Heart right ventricle (tissue), 16 donors: ENCODE measurements at regions not wholly inside any gene's neighbourhood (a gene's known extent, or its start where the extent isn't known, plus 50 kb on each side); places are given as distances from the start of the nearest gene placed in this dataset.

Experiments
- ATAC-seq, 8 donors: fragments of 200-7000 bp; cut with Tn5 transposase; one replicate each; pipeline ENCODE4 v1.9.1; 2020; ENCODE audit warnings: mild to moderate bottlenecking in 8 of 8, moderate library complexity in 8 of 8, moderate number of reproducible peaks in 1 of 8
- DNase-seq, 2 donors: peaks; one replicate each; pipeline ENCODE4 v3.0.0-alpha.2; 2020
- H3K27ac ChIP-seq, 10 donors: fragments of 200-600 bp; sonication (generic) in 2 of 10; one replicate each; pipeline versions ENCODE4 v1.5.0 to v1.8.0; 2020 to 2022; ENCODE audit warnings: mild to moderate bottlenecking in 3 of 10
- H3K27me3 ChIP-seq, 7 donors: fragments of 200-600 bp; one replicate each; pipeline ENCODE4 v1.8.0; 2021 to 2022; ENCODE audit warnings: mild to moderate bottlenecking in 2 of 7
- H3K36me3 ChIP-seq, 9 donors: fragments of 200-600 bp; sonication (generic) in 1 of 9; one replicate each; pipeline versions ENCODE4 v1.5.0 to v1.8.0; 2020 to 2022; ENCODE audit warnings: mild to moderate bottlenecking in 2 of 9
- H3K4me1 ChIP-seq, 9 donors: fragments of 200-600 bp; sonication (generic) in 1 of 9; one replicate each; pipeline versions ENCODE4 v1.5.0 to v1.8.0; 2020 to 2022; ENCODE audit warnings: mild to moderate bottlenecking in 4 of 9
- H3K4me3 ChIP-seq, 10 donors: fragments of 200-600 bp; sonication (generic) in 2 of 10; one replicate each; pipeline versions ENCODE4 v1.5.0 to v1.8.0; 2020 to 2022; ENCODE audit warnings: mild to moderate bottlenecking in 7 of 10, moderate library complexity in 2 of 10
- H3K9me3 ChIP-seq, 11 donors: fragments of 200-600 bp in 10 of 11; sonication (generic) in 2 of 11; one replicate each; pipeline versions ENCODE4 v1.5.0 to v1.8.0; 2013 to 2022; ENCODE audit warnings: mild to moderate bottlenecking in 2 of 11, control low read depth in 1 of 11, moderate library complexity in 1 of 11
- WGBS, 2 donors: extraction: QIAGEN DNeasy Blood & Tissue Kit; methylation state at CpG; one replicate each; pipeline ENCODE4 v1.1.7; 2013; ENCODE audit warnings: inconsistent platforms in 1 of 2; 5-methylcytosine and 5-hydroxymethylcytosine counted together
- intact Hi-C, 10 donors: fragments of 100-400 bp; cut with DNase I; formaldehyde crosslinking; loops; one replicate each; pipeline versions ENCODE4 v1.11.1 to v1.14.2; 2022
- TF ChIP-seq, protein P1 (sequence below), 9 donors: fragments of 200-600 bp; sonication (generic) in 2 of 9; IDR thresholded peaks; one replicate each; pipeline versions ENCODE4 v1.5.0 to v1.8.0; 2021 to 2022; ENCODE audit warnings: antibody characterized with exemption in 9 of 9, mild to moderate bottlenecking in 5 of 9, moderate library complexity in 1 of 9
- donor health status: Arrhythmogenic right ventricular cardiomyopathy.
- donor health status: ischemic (EF 13 %, LVEDD 7.1; RV severe dilation, severe dysfunction).
- donor health status: healthy with polysubstance abuse.
- donor health status: DM: no; HTN: yes; CAD: no.
- donor health status: DM: no; HTN: no; CAD: no.
- donor health status: ischemic (EF 25% LVEDD 6.9; RV normal size, moderate dysfunction).
- donor health status: ischemic (EF 25% LVEDD 5.7; RV mildly dilated, moderate dysfunction).
- donor health status: healthy.
- donor health status: DM: yes; HTN: yes; CAD: no.
- donor health status: Ischemic cardiomyopathy.
- donor health status: ischemic (EF 35%, LVEDD 5.7; RV mildly dilated, moderate dysfunction).
- donor health status: nonischemic (EF 11% LVEDD 7.7; RV severe dilation, severe dysfunction).
- donor health status: DM: yes; HTN: yes; CAD: no.
- donor health status: PGD.
- donor health status: ischemic (EF 29% LVEDD 5.4; RV normal size, mild dysfunction).
- donor health status: nonischemic (EF 23%, LVEDD 6.1; RV moderate dilation, normal function).

DNA sequence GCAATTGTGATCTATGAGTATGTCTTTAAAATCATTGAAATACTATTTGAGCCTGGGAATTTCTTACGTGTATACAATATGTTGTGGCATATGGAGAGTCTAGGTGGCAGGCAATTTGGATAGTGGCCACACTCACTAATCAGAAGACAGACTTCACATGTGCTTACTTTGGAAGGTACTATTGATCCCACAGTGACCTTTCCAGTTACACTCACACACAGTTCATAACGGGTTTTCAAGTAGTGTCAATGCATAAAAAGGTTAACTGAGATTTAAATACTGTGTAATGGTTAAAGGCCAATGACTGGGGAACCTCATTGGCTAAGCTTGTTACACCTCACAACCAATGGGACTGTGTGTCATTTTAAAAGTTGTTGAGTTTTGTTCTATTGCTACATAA lies 783.2 kb downstream of the RPA4 start:
- ATAC-seq (no peak), DNase-seq (no peak)
- no peak overlapping the region for H3K4me3 ChIP-seq
- H3K36me3 ChIP-seq, result no peaks in the 10 kb centered on the region
- TF ChIP-seq, protein P1, sequence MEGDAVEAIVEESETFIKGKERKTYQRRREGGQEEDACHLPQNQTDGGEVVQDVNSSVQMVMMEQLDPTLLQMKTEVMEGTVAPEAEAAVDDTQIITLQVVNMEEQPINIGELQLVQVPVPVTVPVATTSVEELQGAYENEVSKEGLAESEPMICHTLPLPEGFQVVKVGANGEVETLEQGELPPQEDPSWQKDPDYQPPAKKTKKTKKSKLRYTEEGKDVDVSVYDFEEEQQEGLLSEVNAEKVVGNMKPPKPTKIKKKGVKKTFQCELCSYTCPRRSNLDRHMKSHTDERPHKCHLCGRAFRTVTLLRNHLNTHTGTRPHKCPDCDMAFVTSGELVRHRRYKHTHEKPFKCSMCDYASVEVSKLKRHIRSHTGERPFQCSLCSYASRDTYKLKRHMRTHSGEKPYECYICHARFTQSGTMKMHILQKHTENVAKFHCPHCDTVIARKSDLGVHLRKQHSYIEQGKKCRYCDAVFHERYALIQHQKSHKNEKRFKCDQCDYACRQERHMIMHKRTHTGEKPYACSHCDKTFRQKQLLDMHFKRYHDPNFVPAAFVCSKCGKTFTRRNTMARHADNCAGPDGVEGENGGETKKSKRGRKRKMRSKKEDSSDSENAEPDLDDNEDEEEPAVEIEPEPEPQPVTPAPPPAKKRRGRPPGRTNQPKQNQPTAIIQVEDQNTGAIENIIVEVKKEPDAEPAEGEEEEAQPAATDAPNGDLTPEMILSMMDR (IDR thresholded peaks at IDR 0.05), result no peak
- intact Hi-C loops, result no loop called here
- 75 to 77% methylated on average over 2 of the region's 2 CpGs for WGBS, 2 donors
- H3K4me1 ChIP-seq, result no peaks in the 10 kb centered on the region
- H3K27ac ChIP-seq, result no peak overlapping the region
- no peaks in the 10 kb centered on the region for H3K9me3 ChIP-seq
- peaks cover 0 to 25% (median 0%) of the 10 kb centered on the region in 7 donors for H3K27me3 ChIP-seq

DNA sequence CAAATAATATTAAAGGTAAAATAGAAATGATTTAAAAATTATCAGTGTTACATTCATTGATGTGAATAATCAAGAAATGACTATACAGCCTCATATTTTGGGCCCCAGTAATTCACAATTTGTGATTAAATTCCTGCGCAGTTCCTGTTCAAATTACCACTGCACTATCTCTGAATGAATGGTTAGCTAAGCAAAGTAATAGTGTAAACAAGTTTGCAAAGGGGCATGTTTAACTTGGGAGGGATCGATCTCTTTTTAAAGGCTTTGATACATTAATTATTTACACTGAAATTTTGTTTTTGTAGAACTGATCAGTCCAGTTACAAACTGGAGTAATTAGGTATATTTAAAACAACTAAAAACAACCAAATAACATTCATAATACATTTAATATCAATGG lies 784.4 kb downstream of the RPA4 start:
- DNase-seq (no peak), ATAC-seq (no peak)
- WGBS, 2 donors, result 92 to 96% methylated on average over 2 of the region's 2 CpGs
- Histone ChIP-seq H3K4me1 (no peaks in the 10 kb centered on the region), H3K4me3 (no peak overlapping the region), H3K36me3 (no peaks in the 10 kb centered on the region), H3K27ac (no peak overlapping the region), H3K9me3 (no peaks in the 10 kb centered on the region), H3K27me3 (peaks cover 0 to 19% (median 0%) of the 10 kb centered on the region in 7 donors)
- TF ChIP-seq, protein P1 (IDR thresholded peaks at IDR 0.05), result no peak
- intact Hi-C loops, result no loop called here

DNA sequence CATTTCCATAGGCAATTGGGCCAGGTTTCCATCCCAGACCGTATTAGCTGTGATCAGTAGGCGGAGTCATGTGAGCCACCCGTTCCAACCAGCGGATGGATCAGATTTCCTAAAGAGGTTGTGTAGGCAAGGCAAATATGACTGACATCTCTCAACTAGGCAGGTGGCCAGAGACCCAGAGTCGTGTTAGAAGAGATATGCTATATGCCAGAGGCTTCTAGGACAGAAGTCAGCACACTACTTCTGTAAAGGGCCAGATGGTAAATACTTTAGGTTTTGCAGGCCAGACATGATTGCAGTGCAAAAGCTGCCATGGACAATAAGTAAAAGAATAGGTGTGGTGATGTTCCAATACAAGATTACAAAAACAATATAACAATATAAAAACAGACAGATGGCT lies 788.4 kb downstream of the RPA4 start:
- no peaks in the 10 kb centered on the region for H3K4me1 ChIP-seq
- no peak overlapping the region for H3K27ac ChIP-seq
- no peaks in the 10 kb centered on the region for H3K36me3 ChIP-seq
- ATAC-seq (no peak), DNase-seq (no peak)
- H3K27me3 ChIP-seq, result peaks cover 0 to 10% (median 0%) of the 10 kb centered on the region in 7 donors
- H3K9me3 ChIP-seq, result no peaks in the 10 kb centered on the region
- TF ChIP-seq, protein P1 (IDR thresholded peaks at IDR 0.05), result no peak
- intact Hi-C loops, result no loop called here
- no peak overlapping the region for H3K4me3 ChIP-seq
- 67 to 69% methylated on average over 5 of the region's 5 CpGs for WGBS, 2 donors

DNA sequence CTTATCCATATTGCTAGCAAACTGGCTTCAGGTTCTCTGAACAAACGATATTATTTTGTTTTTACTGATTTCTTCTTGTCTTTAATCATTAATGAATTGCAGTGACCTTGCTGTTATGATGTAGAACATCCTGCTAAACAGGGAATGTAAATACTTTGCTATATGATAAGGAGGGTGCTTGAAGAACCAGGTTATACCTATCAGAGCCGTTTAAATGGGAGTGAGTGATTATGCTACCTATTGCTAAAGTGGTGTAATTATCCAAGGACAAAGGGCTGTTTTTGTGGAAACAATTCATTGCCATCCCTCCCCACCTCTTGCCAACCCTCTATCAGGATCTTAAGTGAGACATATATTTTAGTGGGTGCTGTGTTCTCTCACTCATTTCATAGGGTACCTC lies 788.9 kb downstream of the RPA4 start:
- intact Hi-C loops, result no loop called here
- H3K27ac ChIP-seq, result no peak overlapping the region

More for the DNA sequence above, 788.9 kb downstream of the RPA4 start:
- Histone ChIP-seq H3K36me3 (no peaks in the 10 kb centered on the region), H3K27me3 (peaks cover 0 to 15% (median 0%) of the 10 kb centered on the region in 7 donors), H3K4me1 (no peaks in the 10 kb centered on the region), H3K9me3 (no peaks in the 10 kb centered on the region), H3K4me3 (no peak overlapping the region)
- TF ChIP-seq, protein P1 (IDR thresholded peaks at IDR 0.05), result no peak
- DNase-seq, result no peak
- ATAC-seq, result no peak
- 74 to 85% methylated on average over 2 of the region's 2 CpGs for WGBS, 2 donors
